Retinal pigment epithelial cell (primary cell): ENCODE measurements at regions not wholly inside any gene's neighbourhood (a gene's known extent, or its start where the extent isn't known, plus 50 kb on each side); places are given as distances from the start of the nearest gene placed in this dataset.

ENCODE experiments used
- DNase-seq: peaks from one replicate; pipeline ENCODE4 v3.0.0-alpha.2; 2010; ENCODE audit warnings: low read depth
- H3K4me3 ChIP-seq: 2 replicates; pipeline ENCODE4 v1.5.1; 2011; ENCODE audit warnings: mild to moderate bottlenecking, low read length, control low read depth, moderate library complexity
- CTCF ChIP-seq: conservative IDR thresholded peaks from 2 replicates; pipeline ENCODE4 v1.5.1; 2011; ENCODE audit warnings: low read depth, low read length, control low read depth, inconsistent platforms

GRCh38 chr2:240220371-240220770 lies 79.9 kb upstream of the OTOS start:
- TF ChIP-seq CTCF, result no peak
- H3K4me3 ChIP-seq, result no peak overlapping the region
- DNase-seq, result no peak

GRCh38 chr2:240223631-240224030 lies 83.2 kb upstream of the OTOS start:
- DNase-seq, result no peak
- TF ChIP-seq CTCF, result no peak
- H3K4me3 ChIP-seq, result no peak overlapping the region

GRCh38 chr2:240224676-240225075 lies 84.2 kb upstream of the OTOS start:
- DNase-seq, result no peak
- no peak for TF ChIP-seq CTCF
- H3K4me3 ChIP-seq, result no peak overlapping the region

- H3K4me3 ChIP-seq, result no peak overlapping the region
- DNase-seq, result no peak
- TF ChIP-seq CTCF, result no peak
These were observed 84.7 kb upstream of the OTOS start for GRCh38 chr2:240225131-240225530.

- no peak for DNase-seq
- no peak overlapping the region for H3K4me3 ChIP-seq
- TF ChIP-seq CTCF, result peak; percentile 30
These were observed 85.4 kb upstream of the OTOS start for GRCh38 chr2:240225660-240226475.

GRCh38 chr2:240226672-240227537 lies 86.4 kb upstream of the OTOS start:
- no peak for DNase-seq
- no peak for TF ChIP-seq CTCF
- H3K4me3 ChIP-seq, result no peak overlapping the region
